NB4 (cell line): ENCODE measurements at regions not wholly inside any gene's neighbourhood (a gene's known extent, or its start where the extent isn't known, plus 50 kb on each side); places are given as distances from the start of the nearest gene placed in this dataset.

Experiments
- MYC ChIP-seq: IDR thresholded peaks from 2 replicates; pipeline ENCODE4 v1.6.1; 2011; ENCODE audit warnings: low read depth, low read length
- POLR2A ChIP-seq: IDR thresholded peaks from 2 replicates; pipeline ENCODE4 v1.6.1; 2011; ENCODE audit warnings: mild to moderate bottlenecking; ENCODE audit not compliant: insufficient read length; ENCODE audit errors: extremely low read depth
- TF ChIP-seq, protein P1 (sequence below): IDR thresholded peaks from one replicate; pipeline ENCODE4 v1.5.1; 2012; ENCODE audit warnings: low read depth, low read length
- TF ChIP-seq, protein P2 (sequence below): IDR thresholded peaks from 2 replicates; pipeline ENCODE4 v1.6.1; 2011; ENCODE audit warnings: low read depth, low read length

DNA sequence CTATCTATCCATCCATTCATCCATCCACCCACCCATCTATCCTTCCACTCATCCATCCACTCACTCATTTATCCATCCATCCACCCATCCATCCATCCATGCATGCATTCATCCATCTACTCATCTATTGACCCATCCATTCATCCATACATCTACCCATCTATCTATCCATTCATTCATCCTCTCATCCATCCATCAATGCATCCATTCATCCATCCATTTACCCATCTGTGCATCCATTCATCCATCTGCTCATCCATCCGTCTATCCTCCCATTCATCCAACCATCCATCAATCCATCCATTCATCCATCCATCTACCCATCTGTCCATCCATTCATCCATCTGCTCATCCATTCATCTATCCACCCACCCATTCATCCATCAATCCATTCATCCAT is 224.5 kb upstream of the MAF start:
- TF ChIP-seq, protein P1, sequence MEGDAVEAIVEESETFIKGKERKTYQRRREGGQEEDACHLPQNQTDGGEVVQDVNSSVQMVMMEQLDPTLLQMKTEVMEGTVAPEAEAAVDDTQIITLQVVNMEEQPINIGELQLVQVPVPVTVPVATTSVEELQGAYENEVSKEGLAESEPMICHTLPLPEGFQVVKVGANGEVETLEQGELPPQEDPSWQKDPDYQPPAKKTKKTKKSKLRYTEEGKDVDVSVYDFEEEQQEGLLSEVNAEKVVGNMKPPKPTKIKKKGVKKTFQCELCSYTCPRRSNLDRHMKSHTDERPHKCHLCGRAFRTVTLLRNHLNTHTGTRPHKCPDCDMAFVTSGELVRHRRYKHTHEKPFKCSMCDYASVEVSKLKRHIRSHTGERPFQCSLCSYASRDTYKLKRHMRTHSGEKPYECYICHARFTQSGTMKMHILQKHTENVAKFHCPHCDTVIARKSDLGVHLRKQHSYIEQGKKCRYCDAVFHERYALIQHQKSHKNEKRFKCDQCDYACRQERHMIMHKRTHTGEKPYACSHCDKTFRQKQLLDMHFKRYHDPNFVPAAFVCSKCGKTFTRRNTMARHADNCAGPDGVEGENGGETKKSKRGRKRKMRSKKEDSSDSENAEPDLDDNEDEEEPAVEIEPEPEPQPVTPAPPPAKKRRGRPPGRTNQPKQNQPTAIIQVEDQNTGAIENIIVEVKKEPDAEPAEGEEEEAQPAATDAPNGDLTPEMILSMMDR: no peak
- TF ChIP-seq, protein P2, sequence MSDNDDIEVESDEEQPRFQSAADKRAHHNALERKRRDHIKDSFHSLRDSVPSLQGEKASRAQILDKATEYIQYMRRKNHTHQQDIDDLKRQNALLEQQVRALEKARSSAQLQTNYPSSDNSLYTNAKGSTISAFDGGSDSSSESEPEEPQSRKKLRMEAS: no peak
- TF ChIP-seq POLR2A (no peak), MYC (no peak)
